RWPE1 (cell line): ENCODE measurements at regions not wholly inside any gene's neighbourhood (a gene's known extent, or its start where the extent isn't known, plus 50 kb on each side); places are given as distances from the start of the nearest gene placed in this dataset.
"Not testable (repeated sequence)": the region's sequence is repeated elsewhere in the genome, so short reads cannot be mapped to it uniquely, and the experiment has no call there.

Source experiments
- CTCF ChIA-PET: fragments of 350-600 bp; sonication (Branson Sonifier 250); formaldehyde crosslinking; extraction: SDS; loops from one replicate; lab custom pipeline; 2021; lab: Yijun Ruan, JAX
- POLR2A ChIA-PET: fragments of 400-600 bp; formaldehyde crosslinking; extraction: SDS; loops from one replicate; lab custom pipeline; 2020; ENCODE audit warnings: antibody characterized with exemption; ENCODE audit not compliant: low non-redundant PET; lab: Yijun Ruan, JAX
- DNase-seq: peaks from one replicate; pipeline ENCODE4 v3.0.0; 2012; ENCODE audit warnings: low spot score
- H3K27ac ChIP-seq: fragments of 450-650 bp; 2 replicates; pipeline ENCODE4 v1.5.1; 2017
- CTCF ChIP-seq: fragments of 450-650 bp; conservative IDR thresholded peaks from 2 replicates; pipeline ENCODE4 v1.5.1; 2017; ENCODE audit warnings: low read depth, mild to moderate bottlenecking

- H3K27ac ChIP-seq, result no peak overlapping the region
- POLR2A ChIA-PET, result no interaction called here
- TF ChIP-seq CTCF, result no peak
- CTCF ChIA-PET, result no interaction called here
- DNase-seq, result no peak
Observed at GRCh38 chr14:45587142-45587541, 334.1 kb upstream of the MIS18BP1 start.

GRCh38 chr14:45559626-45560025 lies 306.6 kb upstream of the MIS18BP1 start:
- no peak for TF ChIP-seq CTCF
- ChIA-PET POLR2A (no interaction called here), CTCF (no interaction called here)
- no peak for DNase-seq
- no peak overlapping the region for H3K27ac ChIP-seq

GRCh38 chr14:45558183-45558582 lies 305.2 kb upstream of the MIS18BP1 start:
- ChIA-PET CTCF (no interaction called here), POLR2A (no interaction called here)
- no peak for TF ChIP-seq CTCF
- no peak overlapping the region for H3K27ac ChIP-seq
- DNase-seq, result no peak

GRCh38 chr14:45553981-45554380 lies 301.0 kb upstream of the MIS18BP1 start:
- no peak overlapping the region for H3K27ac ChIP-seq
- POLR2A ChIA-PET, result no interaction called here
- no peak for DNase-seq
- CTCF ChIA-PET, result no interaction called here
- no peak for TF ChIP-seq CTCF

GRCh38 chr14:45551240-45551820 lies 298.3 kb upstream of the MIS18BP1 start:
- CTCF ChIA-PET, H3K27ac ChIP-seq, POLR2A ChIA-PET, DNase-seq: not testable (repeated sequence)

GRCh38 chr14:45531022-45531421 lies 278.0 kb upstream of the MIS18BP1 start:
- POLR2A ChIA-PET, result no interaction called here
- CTCF ChIA-PET, result no interaction called here
- TF ChIP-seq CTCF, result no peak

GRCh38 chr14:45526715-45527549 lies 273.9 kb upstream of the MIS18BP1 start:
- TF ChIP-seq CTCF, result peak; percentile 50
- peak; percentile 45 for DNase-seq
- CTCF ChIA-PET, result interaction anchor here (1.0 kb wide), 1 partner anchor 128 kb away, joined by 3 read pairs; no protein-coding TSS in a partner anchor
- POLR2A ChIA-PET, result no interaction called here
- H3K27ac ChIP-seq, result no peak overlapping the region

More at GRCh38 chr14:45531022-45531421, 278.0 kb upstream of the MIS18BP1 start:
- H3K27ac ChIP-seq, result no peak overlapping the region
- DNase-seq, result no peak
